ENCODE measurements at regions not wholly inside any gene's neighbourhood (a gene's known extent, or its start where the extent isn't known, plus 50 kb on each side); places are given as distances from the start of the nearest gene placed in this dataset.

DNA sequence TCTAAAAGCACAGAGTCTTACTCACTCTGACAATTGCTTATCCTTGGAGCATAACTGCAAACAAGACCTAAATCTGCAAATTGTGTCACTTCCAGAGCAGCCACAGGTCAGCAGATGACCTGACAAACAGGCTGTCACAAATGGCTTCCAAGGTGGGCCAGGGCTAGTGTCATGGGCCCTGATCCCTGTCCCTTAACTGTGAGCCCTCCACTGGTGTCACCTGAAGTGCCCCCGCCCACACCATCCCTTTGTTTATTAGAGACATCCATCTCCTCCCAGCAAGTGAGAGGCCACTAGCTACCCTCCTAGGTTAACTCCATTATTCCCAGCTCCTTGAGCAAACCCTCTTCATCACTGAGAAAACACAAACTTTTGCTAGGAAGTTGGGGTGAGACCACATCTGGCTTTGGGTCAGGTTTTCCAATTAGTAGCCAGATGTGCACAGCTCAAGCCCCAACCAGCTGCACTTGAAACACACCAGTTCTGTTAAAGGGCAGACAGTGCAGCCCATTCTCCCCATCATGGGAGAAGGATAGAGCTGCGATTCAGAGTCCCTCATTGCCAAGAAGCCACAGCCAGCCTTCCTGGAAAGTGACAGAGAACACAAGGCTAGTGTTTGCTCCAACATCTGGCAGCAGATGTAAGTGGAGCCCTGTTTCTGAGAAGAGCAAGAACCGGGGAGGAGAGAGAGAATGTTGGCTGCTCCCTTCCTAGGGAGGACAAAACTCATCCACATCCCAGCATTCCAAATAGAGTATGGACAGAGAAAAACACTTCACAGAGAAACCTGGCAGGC, 75.7 kb upstream of the NANOS1 start:
- H3K4me3 ChIP-seq (ENCODE audit: control insufficient read depth in 2 of 3, extremely low read depth in 1 of 3, insufficient read depth in 2 of 3, low read depth in 1 of 3, low read length in 3 of 3) = no peak overlapping the region
- dilution Hi-C loops (cut with MboI; ENCODE audit: extremely low pct_ligation_motif_present, low sequenced_read_pairs) = no loop called here
- no peak overlapping the region for H3K4me2 ChIP-seq (ENCODE audit: control insufficient read depth, extremely low read depth, insufficient read depth, low read depth, low read length)
- TF ChIP-seq EZH2 (IDR thresholded peaks at IDR 0.05; ENCODE audit: low read length) = no peak
- TF ChIP-seq, protein P1, sequence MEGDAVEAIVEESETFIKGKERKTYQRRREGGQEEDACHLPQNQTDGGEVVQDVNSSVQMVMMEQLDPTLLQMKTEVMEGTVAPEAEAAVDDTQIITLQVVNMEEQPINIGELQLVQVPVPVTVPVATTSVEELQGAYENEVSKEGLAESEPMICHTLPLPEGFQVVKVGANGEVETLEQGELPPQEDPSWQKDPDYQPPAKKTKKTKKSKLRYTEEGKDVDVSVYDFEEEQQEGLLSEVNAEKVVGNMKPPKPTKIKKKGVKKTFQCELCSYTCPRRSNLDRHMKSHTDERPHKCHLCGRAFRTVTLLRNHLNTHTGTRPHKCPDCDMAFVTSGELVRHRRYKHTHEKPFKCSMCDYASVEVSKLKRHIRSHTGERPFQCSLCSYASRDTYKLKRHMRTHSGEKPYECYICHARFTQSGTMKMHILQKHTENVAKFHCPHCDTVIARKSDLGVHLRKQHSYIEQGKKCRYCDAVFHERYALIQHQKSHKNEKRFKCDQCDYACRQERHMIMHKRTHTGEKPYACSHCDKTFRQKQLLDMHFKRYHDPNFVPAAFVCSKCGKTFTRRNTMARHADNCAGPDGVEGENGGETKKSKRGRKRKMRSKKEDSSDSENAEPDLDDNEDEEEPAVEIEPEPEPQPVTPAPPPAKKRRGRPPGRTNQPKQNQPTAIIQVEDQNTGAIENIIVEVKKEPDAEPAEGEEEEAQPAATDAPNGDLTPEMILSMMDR (optimal IDR thresholded peaks at IDR 0.05 in 1 of 3, IDR thresholded peaks at IDR 0.05 in 1 of 3, conservative IDR thresholded peaks at IDR 0.05 in 1 of 3; ENCODE audit: extremely low read depth in 1 of 3, insufficient read depth in 2 of 3, low read length in 3 of 3) = no peak
- H3K27ac ChIP-seq (ENCODE audit: control insufficient read depth, insufficient read depth, low read length) = no peak overlapping the region
- H3K9me3 ChIP-seq (ENCODE audit: control insufficient read depth, low read depth, low read length) = no peaks in the 10 kb centered on the region
- no peaks in the 10 kb centered on the region for H4K20me1 ChIP-seq (ENCODE audit: control insufficient read depth, extremely low read depth, insufficient read depth, low read length)
- H3K9me1 ChIP-seq (ENCODE audit: control insufficient read depth, extremely low read depth, insufficient read depth, low read length) = no peaks in the 10 kb centered on the region
- no peaks in the 10 kb centered on the region for H3K79me2 ChIP-seq (ENCODE audit: control insufficient read depth, insufficient read depth, low read length)
- H3K9ac ChIP-seq (ENCODE audit: control insufficient read depth, extremely low read depth, insufficient read depth, low read length) = no peak overlapping the region
- FAIRE-seq (no peak), DNase-seq (ENCODE audit: low read depth, low spot score) (no peak)
- no peaks in the 10 kb centered on the region for H3K27me3 ChIP-seq (ENCODE audit: control insufficient read depth, extremely low read depth, insufficient read depth, low read length)
- H3K36me3 ChIP-seq (ENCODE audit: control insufficient read depth in 2 of 2, extremely low read depth in 1 of 2, insufficient read depth in 2 of 2, low read length in 2 of 2) = no peaks in the 10 kb centered on the region
- H2AFZ ChIP-seq (ENCODE audit: control insufficient read depth, low read length) = no peak overlapping the region
- H3K4me1 ChIP-seq (ENCODE audit: control insufficient read depth, extremely low read depth, insufficient read depth, low read length) = peaks cover 17% of the 10 kb centered on the region

DNA sequence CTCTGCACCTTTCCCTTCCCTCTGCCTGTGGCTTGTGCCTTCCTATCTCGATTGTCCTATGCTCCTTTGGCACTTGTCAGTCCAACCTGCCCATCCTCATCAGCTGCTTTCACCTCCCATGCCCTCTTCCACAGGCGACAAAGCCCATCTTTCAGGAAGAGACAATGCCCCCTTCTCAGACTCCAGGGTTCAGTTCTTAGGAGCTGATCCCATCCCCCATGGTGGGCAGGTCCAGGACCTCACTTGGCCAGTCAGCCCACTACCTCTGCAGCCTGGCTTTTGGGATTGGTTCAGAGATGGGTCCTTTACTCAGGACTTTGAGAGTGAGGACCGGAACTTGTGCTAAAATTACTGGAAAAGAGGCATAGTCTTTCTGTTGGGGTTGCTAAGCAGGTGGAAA, 74.0 kb upstream of the NANOS1 start:
- no peak for FAIRE-seq
- no peaks in the 10 kb centered on the region for H3K27me3 ChIP-seq (ENCODE audit: control insufficient read depth, extremely low read depth, insufficient read depth, low read length)

More for the DNA sequence above, 74.0 kb upstream of the NANOS1 start:
- H3K4me2 ChIP-seq (ENCODE audit: control insufficient read depth, extremely low read depth, insufficient read depth, low read depth, low read length) = no peak overlapping the region
- no peaks in the 10 kb centered on the region for H3K9me1 ChIP-seq (ENCODE audit: control insufficient read depth, extremely low read depth, insufficient read depth, low read length)
- no peak overlapping the region for H3K4me3 ChIP-seq (ENCODE audit: control insufficient read depth in 2 of 3, extremely low read depth in 1 of 3, insufficient read depth in 2 of 3, low read depth in 1 of 3, low read length in 3 of 3)
- H3K4me1 ChIP-seq (ENCODE audit: control insufficient read depth, extremely low read depth, insufficient read depth, low read length) = peaks cover 22% of the 10 kb centered on the region
- H3K9ac ChIP-seq (ENCODE audit: control insufficient read depth, extremely low read depth, insufficient read depth, low read length) = no peak overlapping the region
- no peak overlapping the region for H3K27ac ChIP-seq (ENCODE audit: control insufficient read depth, insufficient read depth, low read length)
- TF ChIP-seq, protein P1 (optimal IDR thresholded peaks at IDR 0.05 in 1 of 3, IDR thresholded peaks at IDR 0.05 in 1 of 3, conservative IDR thresholded peaks at IDR 0.05 in 1 of 3; ENCODE audit: extremely low read depth in 1 of 3, insufficient read depth in 2 of 3, low read length in 3 of 3) = no peak
- no peak for TF ChIP-seq EZH2 (IDR thresholded peaks at IDR 0.05; ENCODE audit: low read length)
- H2AFZ ChIP-seq (ENCODE audit: control insufficient read depth, low read length) = no peak overlapping the region
- H3K36me3 ChIP-seq (ENCODE audit: control insufficient read depth in 2 of 2, extremely low read depth in 1 of 2, insufficient read depth in 2 of 2, low read length in 2 of 2) = no peaks in the 10 kb centered on the region
- no peaks in the 10 kb centered on the region for H4K20me1 ChIP-seq (ENCODE audit: control insufficient read depth, extremely low read depth, insufficient read depth, low read length)
- no peak for DNase-seq (ENCODE audit: low read depth, low spot score)
- dilution Hi-C loops (cut with MboI; ENCODE audit: extremely low pct_ligation_motif_present, low sequenced_read_pairs) = no loop called here
- no peaks in the 10 kb centered on the region for H3K9me3 ChIP-seq (ENCODE audit: control insufficient read depth, low read depth, low read length)
- no peaks in the 10 kb centered on the region for H3K79me2 ChIP-seq (ENCODE audit: control insufficient read depth, insufficient read depth, low read length)

All from keratinocyte (primary cell).